ENCODE measurements at regions not wholly inside any gene's neighbourhood (a gene's known extent, or its start where the extent isn't known, plus 50 kb on each side); places are given as distances from the start of the nearest gene placed in this dataset.

DNA sequence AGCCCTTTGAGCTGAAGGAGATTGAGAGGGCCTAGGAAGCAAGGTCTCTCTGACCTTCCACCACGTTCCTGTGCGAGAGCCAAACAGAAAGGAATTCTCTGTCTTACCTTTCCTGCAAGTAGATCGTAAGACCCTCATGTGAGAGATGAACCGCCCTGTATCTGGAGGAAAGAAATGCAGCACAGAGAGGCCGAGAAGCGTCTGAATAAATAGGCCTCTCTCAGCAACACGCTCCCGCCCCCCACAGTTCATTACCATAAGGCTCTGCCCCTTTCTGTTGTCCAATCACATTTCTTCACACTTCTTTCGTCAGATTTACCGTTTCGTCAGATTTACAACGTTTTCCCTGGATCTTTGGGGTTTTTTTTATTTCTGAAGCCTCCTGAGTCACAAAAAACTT, 90.3 kb downstream of the BLID start:
- TF ChIP-seq TCF7L2 (IDR thresholded peaks at IDR 0.05; ENCODE audit: low read depth, low read length) (no peak), POLR2AphosphoS5 (IDR thresholded peaks at IDR 0.05; ENCODE audit: low read depth, low read length) (no peak)
- TF ChIP-seq, protein P1, sequence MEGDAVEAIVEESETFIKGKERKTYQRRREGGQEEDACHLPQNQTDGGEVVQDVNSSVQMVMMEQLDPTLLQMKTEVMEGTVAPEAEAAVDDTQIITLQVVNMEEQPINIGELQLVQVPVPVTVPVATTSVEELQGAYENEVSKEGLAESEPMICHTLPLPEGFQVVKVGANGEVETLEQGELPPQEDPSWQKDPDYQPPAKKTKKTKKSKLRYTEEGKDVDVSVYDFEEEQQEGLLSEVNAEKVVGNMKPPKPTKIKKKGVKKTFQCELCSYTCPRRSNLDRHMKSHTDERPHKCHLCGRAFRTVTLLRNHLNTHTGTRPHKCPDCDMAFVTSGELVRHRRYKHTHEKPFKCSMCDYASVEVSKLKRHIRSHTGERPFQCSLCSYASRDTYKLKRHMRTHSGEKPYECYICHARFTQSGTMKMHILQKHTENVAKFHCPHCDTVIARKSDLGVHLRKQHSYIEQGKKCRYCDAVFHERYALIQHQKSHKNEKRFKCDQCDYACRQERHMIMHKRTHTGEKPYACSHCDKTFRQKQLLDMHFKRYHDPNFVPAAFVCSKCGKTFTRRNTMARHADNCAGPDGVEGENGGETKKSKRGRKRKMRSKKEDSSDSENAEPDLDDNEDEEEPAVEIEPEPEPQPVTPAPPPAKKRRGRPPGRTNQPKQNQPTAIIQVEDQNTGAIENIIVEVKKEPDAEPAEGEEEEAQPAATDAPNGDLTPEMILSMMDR (IDR thresholded peaks at IDR 0.05) = no peak

Data from Panc1 (cell line).